CD14-positive monocyte (primary cell): ENCODE measurements at regions not wholly inside any gene's neighbourhood (a gene's known extent, or its start where the extent isn't known, plus 50 kb on each side); places are given as distances from the start of the nearest gene placed in this dataset.

Experiments used
- DNase-seq, 3 donors: peaks; one replicate each; pipeline ENCODE4 v3.0.0-alpha.2; 2011 to 2022
- H2AFZ ChIP-seq: 2 replicates; pipeline ENCODE4 v1.6.0; 2012; ENCODE audit warnings: mild to moderate bottlenecking, low read depth, low read length, inconsistent platforms; ENCODE audit not compliant: insufficient read depth, poor library complexity, severe bottlenecking
- H3K27ac ChIP-seq, 2 donors: 1 replicate in 1 of 2; 2 replicates in 1 of 2; pipeline ENCODE4 v1.5.1; 2012 to 2013; ENCODE audit warnings: low read length in 2 of 2, control low read depth in 1 of 2, inconsistent platforms in 1 of 2, low read depth in 1 of 2, mild to moderate bottlenecking in 1 of 2
- H3K27me3 ChIP-seq, 2 donors: one replicate each; pipeline versions ENCODE4 v1.6.0 to v1.6.1; 2011 to 2013; ENCODE audit warnings: low read length in 2 of 2; ENCODE audit not compliant: control insufficient read depth in 2 of 2, insufficient read depth in 2 of 2
- H3K36me3 ChIP-seq, 2 donors: replicated peaks in 1 of 2; 1 replicate in 1 of 2; 2 replicates in 1 of 2; pipeline versions ENCODE4 v1.5.1 to v1.6.1; 2012 to 2013; ENCODE audit warnings: low read length in 2 of 2, control low read depth in 1 of 2, inconsistent platforms in 1 of 2, mild to moderate bottlenecking in 1 of 2; ENCODE audit not compliant: insufficient read depth in 2 of 2, control insufficient read depth in 1 of 2
- H3K4me1 ChIP-seq, 2 donors: 1 replicate in 1 of 2; 2 replicates in 1 of 2; pipeline versions ENCODE4 v1.5.1 to v1.6.1; 2012 to 2013; ENCODE audit warnings: low read length in 2 of 2, control low read depth in 1 of 2, inconsistent platforms in 1 of 2, mild to moderate bottlenecking in 1 of 2, moderate library complexity in 1 of 2; ENCODE audit not compliant: insufficient read depth in 2 of 2, control insufficient read depth in 1 of 2
- H3K4me2 ChIP-seq: replicated peaks from 2 replicates; pipeline ENCODE3; 2012; ENCODE audit warnings: low read length, moderate library complexity, mild to moderate bottlenecking; ENCODE audit not compliant: poor library complexity, severe bottlenecking; ENCODE audit errors: extremely low read depth
- H3K4me3 ChIP-seq, 3 experiments: fragments of 200-600 bp in 1 of 3; sonication (generic) in 1 of 3; replicated peaks in 1 of 3; 1 replicate in 2 of 3; 2 replicates in 1 of 3; pipeline ENCODE4 v1.5.1; 2011 to 2013; ENCODE audit warnings: low read length in 3 of 3, mild to moderate bottlenecking in 3 of 3, control low read depth in 2 of 3, low read depth in 2 of 3, inconsistent platforms in 1 of 3, moderate library complexity in 1 of 3
- H3K79me2 ChIP-seq: 2 replicates; pipeline ENCODE4 v1.6.0; 2012; ENCODE audit warnings: mild to moderate bottlenecking, control low read depth, inconsistent platforms, low read length, moderate library complexity; ENCODE audit not compliant: insufficient read depth
- H3K9ac ChIP-seq: 2 replicates; pipeline ENCODE4 v1.6.0; 2017; ENCODE audit warnings: low read length, mild to moderate bottlenecking; ENCODE audit not compliant: insufficient read depth, poor library complexity, severe bottlenecking
- H3K9me3 ChIP-seq, 2 donors: replicated peaks in 1 of 2; 1 replicate in 1 of 2; 2 replicates in 1 of 2; pipeline versions ENCODE4 v1.5.1 to v1.6.1; 2012 to 2013; ENCODE audit warnings: low read length in 2 of 2, control low read depth in 1 of 2; ENCODE audit not compliant: control insufficient read depth in 1 of 2, insufficient read depth in 1 of 2
- H4K20me1 ChIP-seq: 2 replicates; pipeline ENCODE4 v1.6.0; 2012; ENCODE audit warnings: mild to moderate bottlenecking, low read length, control low read depth, moderate library complexity; ENCODE audit not compliant: insufficient read depth
- H3K27ac Mint-ChIP-seq, 7 donors: one replicate each; pipeline ENCODE4 v1.8.0; 2020; ENCODE audit warnings: mild to moderate bottlenecking in 7 of 7, mixed read lengths in 7 of 7, moderate library complexity in 6 of 7, inconsistent platforms in 2 of 7
- H3K27me3 Mint-ChIP-seq, 3 donors: one replicate each; pipeline ENCODE4 v1.8.0; 2021 to 2022; ENCODE audit warnings: low read depth in 3 of 3, mild to moderate bottlenecking in 3 of 3, mixed read lengths in 3 of 3, moderate library complexity in 3 of 3, inconsistent platforms in 1 of 3
- H3K36me3 Mint-ChIP-seq, 2 donors: one replicate each; pipeline ENCODE4 v1.8.0; 2020; ENCODE audit warnings: mixed read lengths in 2 of 2, inconsistent platforms in 1 of 2, mild to moderate bottlenecking in 1 of 2
- H3K4me1 Mint-ChIP-seq: one replicate; pipeline ENCODE4 v1.8.0; 2020; ENCODE audit warnings: mild to moderate bottlenecking, mixed read lengths
- H3K4me3 Mint-ChIP-seq, 2 donors: one replicate each; pipeline ENCODE4 v1.8.0; 2020; ENCODE audit warnings: mild to moderate bottlenecking in 2 of 2, mixed read lengths in 2 of 2, moderate library complexity in 1 of 2
- H3K9me3 Mint-ChIP-seq, 7 donors: one replicate each; pipeline ENCODE4 v1.8.0; 2020 to 2022; ENCODE audit warnings: mixed read lengths in 7 of 7, mild to moderate bottlenecking in 6 of 7, moderate library complexity in 6 of 7, inconsistent platforms in 2 of 7
- WGBS: methylation state at CpG from one replicate; pipeline ENCODE4 v1.1.5; 2013; ENCODE audit warnings: missing lambda C conversion rate; ENCODE audit not compliant: insufficient coverage; 5-methylcytosine and 5-hydroxymethylcytosine counted together
- intact Hi-C, 2 donors: fragments of 100-400 bp; cut with micrococcal nuclease; formaldehyde crosslinking; loops; one replicate each; pipeline versions ENCODE4 v1.15.0 to v1.15.1; 2023
- TF ChIP-seq, protein P1 (sequence below): fragments of 200-600 bp; IDR thresholded peaks from one replicate; pipeline ENCODE4 v1.8.0; 2022; ENCODE audit warnings: antibody characterized with exemption, mild to moderate bottlenecking

DNA sequence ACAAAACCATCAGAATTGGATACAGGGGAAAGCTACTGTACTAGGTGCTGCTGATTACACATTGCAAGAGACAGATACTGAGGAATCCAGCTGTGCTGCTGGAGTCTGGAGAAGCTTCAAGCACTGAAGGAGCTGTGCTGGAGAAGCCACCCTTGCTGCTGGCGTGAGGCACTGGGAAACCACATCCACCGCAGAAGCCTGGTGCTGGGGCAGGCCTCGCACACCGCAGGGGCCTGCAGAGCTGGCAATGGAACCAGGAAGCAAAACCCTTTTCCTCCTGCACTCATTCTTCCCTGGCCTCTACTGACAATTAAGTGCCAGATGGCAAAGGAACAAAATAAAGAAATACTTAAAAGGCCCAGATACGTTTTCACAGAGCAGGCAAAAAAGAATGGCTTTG lies 94.4 kb upstream of the MSH6 start:
- H3K36me3 Mint-ChIP-seq, result no peaks in the 10 kb centered on the region
- Histone ChIP-seq H3K27ac (no peak overlapping the region), H3K36me3 (no peaks in the 10 kb centered on the region), H3K9ac (no peak overlapping the region), H2AFZ (no peak overlapping the region), H3K27me3 (no peaks in the 10 kb centered on the region), H4K20me1 (no peaks in the 10 kb centered on the region), H3K4me3 (no peak overlapping the region), H3K9me3 (peaks cover 4 to 12% of the 10 kb centered on the region in 2 donors), H3K4me2 (no peak overlapping the region), H3K4me1 (no peaks in the 10 kb centered on the region), H3K79me2 (no peaks in the 10 kb centered on the region)
- H3K4me1 Mint-ChIP-seq, result no peaks in the 10 kb centered on the region
- H3K9me3 Mint-ChIP-seq, result peaks cover 7 to 26% (median 14%) of the 10 kb centered on the region in 7 donors
- H3K4me3 Mint-ChIP-seq, result no peak overlapping the region
- intact Hi-C loops, result no loop called here
- DNase-seq, result no peak
- WGBS, result 75% methylated on average over 5 of the region's 5 CpGs
- no peak overlapping the region for H3K27ac Mint-ChIP-seq
- peaks cover 2 to 5% (median 5%) of the 10 kb centered on the region in 3 donors for H3K27me3 Mint-ChIP-seq
- TF ChIP-seq, protein P1, sequence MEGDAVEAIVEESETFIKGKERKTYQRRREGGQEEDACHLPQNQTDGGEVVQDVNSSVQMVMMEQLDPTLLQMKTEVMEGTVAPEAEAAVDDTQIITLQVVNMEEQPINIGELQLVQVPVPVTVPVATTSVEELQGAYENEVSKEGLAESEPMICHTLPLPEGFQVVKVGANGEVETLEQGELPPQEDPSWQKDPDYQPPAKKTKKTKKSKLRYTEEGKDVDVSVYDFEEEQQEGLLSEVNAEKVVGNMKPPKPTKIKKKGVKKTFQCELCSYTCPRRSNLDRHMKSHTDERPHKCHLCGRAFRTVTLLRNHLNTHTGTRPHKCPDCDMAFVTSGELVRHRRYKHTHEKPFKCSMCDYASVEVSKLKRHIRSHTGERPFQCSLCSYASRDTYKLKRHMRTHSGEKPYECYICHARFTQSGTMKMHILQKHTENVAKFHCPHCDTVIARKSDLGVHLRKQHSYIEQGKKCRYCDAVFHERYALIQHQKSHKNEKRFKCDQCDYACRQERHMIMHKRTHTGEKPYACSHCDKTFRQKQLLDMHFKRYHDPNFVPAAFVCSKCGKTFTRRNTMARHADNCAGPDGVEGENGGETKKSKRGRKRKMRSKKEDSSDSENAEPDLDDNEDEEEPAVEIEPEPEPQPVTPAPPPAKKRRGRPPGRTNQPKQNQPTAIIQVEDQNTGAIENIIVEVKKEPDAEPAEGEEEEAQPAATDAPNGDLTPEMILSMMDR, result no peak

DNA sequence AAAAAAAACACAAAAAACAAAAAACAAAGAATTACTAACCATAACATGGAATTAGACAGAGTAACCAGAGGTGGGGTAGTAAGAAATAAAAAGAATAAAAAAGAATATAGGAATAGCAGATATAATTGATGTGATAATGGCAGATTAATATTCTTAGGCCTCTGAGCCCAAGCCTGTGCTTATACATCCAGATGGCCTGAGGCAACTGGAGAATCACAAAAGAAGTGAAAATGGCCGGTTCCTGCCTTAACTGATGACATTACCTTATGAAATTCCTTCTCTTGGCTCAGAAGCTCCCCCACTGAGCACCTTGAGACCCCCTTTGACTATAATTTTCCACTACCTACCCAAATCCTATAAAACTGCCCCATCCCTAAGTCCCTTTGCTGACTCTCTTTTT lies 95.1 kb upstream of the MSH6 start:
- H3K9me3 Mint-ChIP-seq, result peaks cover 7 to 29% (median 14%) of the 10 kb centered on the region in 7 donors
- Histone ChIP-seq H3K4me2 (no peak overlapping the region), H3K4me3 (no peak overlapping the region), H3K4me1 (no peaks in the 10 kb centered on the region), H3K36me3 (no peaks in the 10 kb centered on the region), H3K27me3 (no peaks in the 10 kb centered on the region), H4K20me1 (no peaks in the 10 kb centered on the region), H3K9ac (no peak overlapping the region), H3K27ac (no peak overlapping the region), H3K79me2 (no peaks in the 10 kb centered on the region), H2AFZ (no peak overlapping the region), H3K9me3 (peaks cover 4 to 12% of the 10 kb centered on the region in 2 donors)
- intact Hi-C loops, result no loop called here
- peaks cover 2 to 5% (median 4%) of the 10 kb centered on the region in 3 donors for H3K27me3 Mint-ChIP-seq
- H3K27ac Mint-ChIP-seq, result peak overlapping the region in 1 of 7 donors; percentile 64
- DNase-seq, result no peak
- H3K4me3 Mint-ChIP-seq, result no peak overlapping the region
- 91% methylated on average over 1 of the region's 1 CpG for WGBS
- TF ChIP-seq, protein P1, result no peak
- H3K36me3 Mint-ChIP-seq, result no peaks in the 10 kb centered on the region
- H3K4me1 Mint-ChIP-seq, result no peaks in the 10 kb centered on the region
